HG02884 (cell line): ENCODE measurements at regions not wholly inside any gene's neighbourhood (a gene's known extent, or its start where the extent isn't known, plus 50 kb on each side); places are given as distances from the start of the nearest gene placed in this dataset.
"Not testable (repeated sequence)": the region's sequence is repeated elsewhere in the genome, so short reads cannot be mapped to it uniquely, and the experiment has no call there.

Experiments
- ATAC-seq: cut with Tn5 transposase; IDR thresholded peaks from one replicate; pipeline ENCODE4 v1.9.1; 2021; ENCODE audit warnings: mild to moderate bottlenecking, moderate library complexity; ENCODE audit not compliant: unreplicated experiment

DNA sequence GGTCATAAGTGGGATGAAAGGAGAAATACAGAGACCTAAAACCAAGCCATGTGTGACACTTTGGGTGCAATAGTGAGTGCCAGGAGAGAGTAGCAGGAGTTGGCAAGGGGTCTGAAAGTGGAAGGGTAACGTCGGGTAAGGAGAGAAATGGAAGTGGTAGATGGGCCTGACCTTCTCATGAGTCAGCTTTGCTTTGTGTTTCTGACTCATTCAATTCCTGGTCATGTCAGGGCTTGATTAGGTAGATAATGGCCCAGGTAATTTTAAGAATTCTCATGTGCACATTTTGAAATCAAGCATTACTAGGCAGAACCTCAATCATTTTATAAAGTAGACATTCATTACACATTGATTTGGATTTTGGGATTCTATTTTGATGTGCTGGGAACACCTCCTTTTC is 262.5 kb downstream of the SOX2 start:
- no peak for ATAC-seq

DNA sequence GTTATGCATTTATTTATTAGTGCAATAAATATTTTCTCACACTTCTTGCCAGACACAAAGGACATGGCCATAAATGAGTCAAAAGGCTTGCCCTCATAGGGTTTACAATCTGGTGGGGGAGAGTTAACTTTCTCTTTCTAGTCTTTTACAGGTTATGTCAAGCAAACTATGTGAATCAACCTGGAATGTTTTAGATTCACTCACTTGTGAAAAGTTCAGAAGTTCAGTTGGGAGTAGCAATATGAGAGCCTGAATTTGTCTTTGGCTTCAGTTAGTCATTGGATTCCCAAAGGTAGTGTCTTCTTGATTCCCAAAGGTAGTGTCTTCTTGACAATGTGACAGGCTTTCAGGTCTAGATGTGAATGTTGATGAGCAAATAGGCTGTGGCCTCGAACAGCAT is 264.8 kb downstream of the SOX2 start:
- no peak for ATAC-seq

DNA sequence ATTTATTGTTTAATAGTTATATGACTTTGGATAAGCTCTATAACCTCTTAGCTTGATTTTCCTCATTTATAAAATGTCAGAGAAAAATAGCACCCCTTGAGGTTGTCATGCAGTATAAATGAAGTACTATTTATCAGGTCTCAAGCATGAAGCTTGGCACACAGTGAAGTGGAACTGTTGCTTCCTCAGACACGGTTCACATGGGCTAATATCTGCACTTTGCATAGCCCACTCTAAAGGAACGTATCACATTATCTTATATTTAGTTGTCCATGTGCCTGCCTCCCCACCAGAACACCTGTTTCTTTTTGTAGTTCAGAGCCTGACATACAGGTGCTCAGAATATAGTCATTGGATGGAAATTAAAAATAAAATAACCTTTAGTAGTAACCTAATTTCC is 273.7 kb downstream of the SOX2 start:
- no peak for ATAC-seq

DNA sequence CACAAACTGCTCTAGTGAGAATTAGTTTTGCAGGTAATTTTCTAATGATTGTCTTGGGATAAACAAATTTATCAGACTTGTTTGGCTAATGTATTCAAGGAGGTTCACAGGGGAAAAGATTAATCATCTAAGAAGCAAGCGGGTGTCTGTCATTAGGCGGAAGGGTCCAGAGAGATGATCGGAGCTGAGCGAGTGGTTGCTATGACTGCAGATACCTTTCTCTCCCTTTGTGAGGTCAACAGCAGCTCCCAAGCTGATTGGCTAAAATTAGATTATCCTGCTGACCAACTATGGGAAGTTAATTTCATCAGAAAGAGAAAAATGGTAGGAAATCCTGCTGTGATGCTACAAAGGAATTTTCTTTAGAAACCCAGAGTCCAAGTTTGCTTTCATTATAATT is 276.0 kb downstream of the SOX2 start:
- ATAC-seq: no peak

DNA sequence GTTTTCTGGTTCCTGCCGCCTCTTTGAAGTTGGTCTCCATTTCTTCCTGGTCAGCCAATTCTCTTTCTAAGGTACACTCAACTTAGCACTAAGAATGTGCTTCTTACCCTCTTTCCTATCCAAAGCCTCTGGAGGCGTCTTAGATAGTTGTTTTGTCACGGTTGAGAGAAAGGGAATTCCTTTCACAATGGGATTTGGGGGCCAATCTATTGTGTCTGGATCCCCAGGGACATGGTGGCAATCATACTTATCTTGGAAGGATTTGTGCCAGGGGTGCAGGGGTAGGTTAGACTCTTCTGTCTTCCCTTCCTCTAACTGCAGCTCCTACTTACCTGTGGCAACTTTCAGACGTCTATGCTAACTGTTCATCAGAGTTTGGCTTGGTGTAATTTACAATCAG is 287.1 kb downstream of the SOX2 start:
- ATAC-seq: no peak

DNA sequence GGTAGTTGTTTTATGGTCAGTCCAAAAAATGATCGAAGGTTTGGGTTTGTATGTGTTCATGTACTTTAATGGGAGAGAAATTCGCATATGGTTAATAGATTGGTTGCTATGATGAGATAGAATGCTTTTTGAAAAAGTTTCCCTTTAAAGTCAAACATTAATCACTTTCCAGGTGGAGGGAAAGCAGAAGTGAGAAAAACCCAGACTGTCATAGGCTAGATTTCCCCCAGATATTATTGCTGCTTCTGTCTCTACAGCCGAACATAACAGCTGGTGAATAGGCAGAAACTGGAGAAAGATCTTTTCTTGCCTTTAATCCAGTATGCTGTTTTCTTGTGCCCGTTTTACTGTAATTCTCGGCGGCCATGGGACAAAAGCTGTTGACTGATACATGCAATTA is 287.6 kb downstream of the SOX2 start:
- peak; percentile 85 for ATAC-seq

DNA sequence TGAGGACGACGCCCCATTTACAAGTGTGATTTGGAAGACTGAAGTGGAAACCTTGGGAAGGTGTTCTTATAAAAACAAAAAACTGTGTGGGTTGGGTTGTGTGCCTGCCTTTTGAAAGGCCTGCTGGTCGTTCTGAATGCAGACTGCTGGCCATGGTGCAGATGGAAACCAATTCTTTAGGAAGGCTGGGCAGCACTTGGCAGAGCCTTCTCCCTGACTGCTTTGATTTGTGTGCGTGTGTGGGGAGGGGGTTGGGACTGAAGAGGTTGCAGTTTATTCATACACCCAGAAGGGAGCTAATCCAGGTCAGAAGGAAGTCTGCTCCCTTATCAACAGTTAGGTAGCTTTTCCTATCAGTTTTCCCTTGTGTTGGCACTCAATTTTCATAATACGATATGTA is 288.7 kb downstream of the SOX2 start:
- ATAC-seq: no peak

DNA sequence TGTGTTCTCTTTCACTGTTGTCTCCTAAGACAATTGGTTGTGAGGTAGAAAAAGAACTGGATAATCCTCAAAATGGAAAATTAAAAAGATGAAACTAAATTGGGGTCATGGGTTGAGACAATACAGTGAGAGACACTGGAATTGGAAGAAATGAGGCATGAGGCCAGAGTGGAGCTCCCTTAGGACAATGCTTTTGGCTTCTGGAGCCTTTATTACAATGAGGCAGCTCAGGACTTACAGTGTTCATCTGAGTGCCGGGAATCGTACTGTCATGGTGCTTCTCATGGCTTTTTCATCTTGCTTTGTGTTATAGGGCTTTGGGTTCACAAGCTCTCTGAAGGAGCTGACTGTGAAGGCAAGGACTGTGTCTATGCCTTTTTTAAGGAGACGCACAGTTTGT is 293.5 kb downstream of the SOX2 start:
- ATAC-seq: no peak

DNA sequence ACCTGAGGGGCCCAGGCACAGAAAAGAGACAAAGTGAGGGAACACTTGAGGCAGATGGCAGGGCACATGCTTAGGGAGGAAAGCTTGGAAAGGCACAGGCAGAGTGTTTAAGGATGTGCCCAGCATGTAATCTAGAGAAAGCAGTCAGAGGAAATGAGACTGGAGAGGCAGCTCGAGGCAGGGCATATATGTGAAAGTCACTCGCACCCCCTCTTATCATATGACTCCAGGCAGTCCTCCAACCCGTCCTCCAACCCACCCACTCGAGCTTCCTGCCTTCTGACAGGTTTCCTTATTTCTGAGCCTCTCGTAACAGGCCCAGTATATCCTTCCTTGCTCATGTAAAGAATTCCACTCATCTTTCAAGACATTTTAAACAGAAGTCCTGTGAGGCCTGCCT is 294.0 kb downstream of the SOX2 start:
- no peak for ATAC-seq

DNA sequence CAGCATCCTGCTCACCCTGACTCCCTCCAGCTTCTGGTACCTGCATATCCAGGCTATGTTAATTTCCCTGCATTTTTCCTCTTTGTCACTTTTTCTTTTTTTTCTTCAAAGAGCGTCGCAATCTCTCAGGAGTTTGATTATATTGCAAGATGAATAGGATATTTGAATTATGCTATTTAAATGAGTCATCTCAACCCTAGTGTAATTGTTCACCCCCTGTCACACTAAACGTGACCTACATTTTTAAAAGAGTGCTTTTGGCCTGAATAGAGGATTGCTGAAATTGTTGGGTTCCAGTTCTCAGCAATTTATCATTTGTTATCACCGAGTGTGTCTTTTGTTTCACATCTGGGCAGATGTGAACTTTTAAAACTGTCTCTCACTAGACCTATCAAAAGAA is 294.7 kb downstream of the SOX2 start:
- ATAC-seq: no peak

DNA sequence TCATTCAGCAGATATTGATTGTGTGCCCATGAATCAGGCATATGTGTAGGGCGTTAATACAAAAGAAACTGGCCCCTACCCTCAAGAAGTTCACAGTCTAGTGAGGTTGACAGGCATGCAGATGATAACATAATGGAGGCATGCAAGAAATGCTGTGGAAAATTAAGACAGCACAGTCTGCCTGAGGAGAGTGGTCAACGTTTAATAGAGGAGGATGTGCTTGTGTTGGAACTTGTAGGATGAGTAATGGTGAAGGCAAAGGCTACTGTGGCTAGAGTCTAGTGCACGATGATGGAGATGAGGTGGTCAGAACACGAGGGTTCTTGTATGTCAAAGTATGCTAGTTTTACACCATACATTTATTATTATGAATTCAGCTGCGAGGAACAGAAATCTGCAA is 295.7 kb downstream of the SOX2 start:
- ATAC-seq: no peak

DNA sequence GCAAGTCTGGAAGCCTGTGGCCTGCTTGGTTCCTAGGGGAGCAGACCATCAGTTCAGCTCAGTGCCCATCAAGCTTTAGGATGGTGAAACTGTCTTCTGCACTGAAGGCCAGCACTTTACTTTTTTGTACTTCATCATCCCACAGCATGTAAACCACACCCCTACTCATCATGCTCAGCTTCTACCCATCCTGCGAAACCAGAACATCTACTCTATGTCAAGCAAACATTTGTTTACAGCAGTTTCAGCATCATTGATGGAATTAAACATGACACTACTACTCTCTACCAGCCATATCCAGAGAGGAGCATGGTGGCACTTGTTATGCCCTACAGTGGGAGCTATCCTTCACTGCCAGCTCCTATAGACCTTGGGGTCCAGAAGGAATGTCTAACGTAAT is 306.6 kb downstream of the SOX2 start:
- no peak for ATAC-seq

DNA sequence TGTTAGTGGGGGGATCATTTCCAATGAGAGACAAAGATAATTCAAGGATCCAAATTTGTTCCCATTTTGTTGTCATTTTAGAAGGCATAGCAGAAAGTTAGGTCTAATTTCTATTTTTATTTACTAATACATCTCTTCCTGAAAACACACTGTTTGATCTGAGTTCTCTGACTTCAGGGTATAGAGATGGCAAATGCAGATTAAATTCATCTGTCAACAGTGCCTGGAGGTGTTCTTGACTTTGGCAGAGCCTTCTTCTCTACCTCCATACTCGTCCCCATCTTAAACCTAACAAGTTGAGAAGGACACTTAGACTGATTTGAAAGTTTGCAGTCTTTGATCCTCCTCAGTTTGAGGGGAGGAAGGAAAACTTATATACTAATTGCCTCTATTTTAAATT is 308.2 kb downstream of the SOX2 start:
- no peak for ATAC-seq

DNA sequence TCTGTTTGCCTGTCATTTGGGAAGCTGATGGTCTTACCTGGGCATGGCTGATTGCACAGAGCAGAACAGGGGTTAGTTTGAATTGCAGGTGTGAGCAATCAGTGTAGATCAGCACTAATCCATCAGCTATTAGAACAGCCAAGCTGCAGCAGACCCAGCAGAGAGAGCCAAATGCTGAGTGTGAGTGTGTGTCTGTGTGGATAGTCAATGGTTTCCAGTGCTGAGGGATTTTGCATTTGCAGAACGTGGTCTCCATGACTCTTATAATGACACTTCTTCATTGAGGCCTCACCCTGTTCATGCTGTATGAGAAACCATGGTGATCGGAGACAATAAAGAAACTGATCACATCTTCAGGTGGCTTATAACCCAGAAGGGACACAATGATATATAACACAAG is 312.1 kb downstream of the SOX2 start:
- no peak for ATAC-seq

DNA sequence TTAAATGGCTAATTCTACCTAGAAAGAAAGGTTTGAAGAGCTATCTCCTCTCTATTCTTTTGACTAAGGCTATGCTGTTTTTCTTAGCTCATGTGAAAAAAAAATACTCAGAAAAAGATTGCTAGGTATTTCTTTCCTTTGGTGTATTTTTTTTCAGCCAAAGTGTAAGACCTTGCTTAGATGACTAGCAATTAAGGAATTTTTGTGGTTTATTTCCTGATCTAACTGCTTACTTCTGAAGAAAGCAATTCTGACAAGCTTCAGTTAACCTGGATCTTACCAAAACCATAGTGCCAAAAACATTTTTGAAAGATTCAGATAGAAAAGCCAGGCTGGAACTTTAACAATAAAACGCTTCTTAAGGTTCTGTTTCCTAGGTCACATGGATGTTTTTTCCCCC is 315.6 kb downstream of the SOX2 start:
- no peak for ATAC-seq

DNA sequence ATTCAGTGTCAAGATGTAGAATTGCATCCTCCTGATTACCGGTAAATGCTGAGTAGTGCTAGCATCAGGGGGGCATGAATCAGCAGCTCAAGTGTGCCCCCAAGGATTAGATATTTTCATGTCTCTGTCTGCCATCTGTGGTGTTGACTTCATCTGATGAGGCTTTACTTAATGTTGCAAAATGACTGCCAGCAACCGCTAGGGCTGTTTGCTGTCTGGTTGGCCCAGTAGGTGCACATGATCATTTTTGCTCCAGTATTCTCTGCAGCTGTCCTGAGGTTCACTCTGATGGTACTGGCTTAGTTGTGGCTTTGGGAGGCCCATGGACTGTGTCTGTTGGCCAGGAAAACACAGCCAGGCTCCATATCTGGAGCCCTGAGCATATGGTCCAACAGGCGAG is 316.4 kb downstream of the SOX2 start:
- no peak for ATAC-seq

DNA sequence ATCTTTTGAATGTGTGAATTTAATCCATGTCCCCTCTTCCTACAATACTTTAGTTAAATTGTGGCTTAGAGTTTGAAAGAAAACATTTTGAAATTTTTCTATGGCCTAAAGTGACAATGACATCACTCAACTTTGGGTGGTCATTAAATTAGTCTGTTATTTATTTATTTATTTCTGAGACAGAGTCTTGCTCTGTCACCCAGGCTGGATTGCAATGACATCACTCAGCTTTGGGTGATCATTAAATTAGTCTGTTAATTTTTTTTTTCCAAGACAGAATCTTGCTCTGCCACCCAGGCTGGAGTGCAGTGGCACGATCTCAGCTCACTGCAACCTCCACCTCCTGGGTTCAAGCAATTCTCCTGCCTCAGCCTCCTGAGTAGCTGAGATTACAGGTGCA is 322.5 kb downstream of the SOX2 start:
- ATAC-seq: not testable (repeated sequence)

DNA sequence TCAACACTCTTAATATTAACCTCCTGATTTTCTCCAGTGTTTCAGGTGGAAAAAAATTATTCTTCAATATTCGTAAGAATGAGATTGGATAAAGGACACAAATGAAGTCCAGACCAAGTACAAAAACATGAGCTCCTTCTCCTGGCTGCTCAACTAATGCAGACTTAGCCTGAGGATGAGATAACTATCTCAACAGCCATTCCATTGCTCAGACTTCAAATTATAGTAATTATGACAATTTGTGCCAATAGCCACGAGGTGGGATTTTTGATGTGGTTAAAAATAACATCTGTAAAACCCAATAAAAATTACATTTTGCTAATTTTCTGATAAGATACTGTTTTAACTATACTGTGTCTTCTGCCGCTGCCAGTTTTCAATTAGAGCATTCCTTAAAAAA is 323.6 kb downstream of the SOX2 start:
- no peak for ATAC-seq

DNA sequence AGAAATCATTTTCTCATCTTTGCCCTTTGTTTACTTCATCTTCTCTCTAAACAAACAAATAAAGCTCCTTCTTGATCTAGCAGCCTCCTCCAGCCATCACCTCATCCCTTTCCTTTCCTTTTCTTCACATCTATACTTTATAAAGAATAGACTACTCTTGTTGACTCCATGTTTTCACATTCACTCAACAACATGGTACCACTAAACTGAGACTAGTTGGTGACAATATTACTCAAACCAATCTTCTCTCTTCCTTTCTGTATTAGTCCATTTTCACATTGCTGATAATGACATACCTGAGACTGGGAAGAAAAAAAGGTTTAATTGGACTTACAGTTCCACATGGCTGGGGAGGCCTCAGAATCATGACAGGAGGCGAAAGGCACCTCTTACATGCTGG is 324.7 kb downstream of the SOX2 start:
- ATAC-seq: no peak

DNA sequence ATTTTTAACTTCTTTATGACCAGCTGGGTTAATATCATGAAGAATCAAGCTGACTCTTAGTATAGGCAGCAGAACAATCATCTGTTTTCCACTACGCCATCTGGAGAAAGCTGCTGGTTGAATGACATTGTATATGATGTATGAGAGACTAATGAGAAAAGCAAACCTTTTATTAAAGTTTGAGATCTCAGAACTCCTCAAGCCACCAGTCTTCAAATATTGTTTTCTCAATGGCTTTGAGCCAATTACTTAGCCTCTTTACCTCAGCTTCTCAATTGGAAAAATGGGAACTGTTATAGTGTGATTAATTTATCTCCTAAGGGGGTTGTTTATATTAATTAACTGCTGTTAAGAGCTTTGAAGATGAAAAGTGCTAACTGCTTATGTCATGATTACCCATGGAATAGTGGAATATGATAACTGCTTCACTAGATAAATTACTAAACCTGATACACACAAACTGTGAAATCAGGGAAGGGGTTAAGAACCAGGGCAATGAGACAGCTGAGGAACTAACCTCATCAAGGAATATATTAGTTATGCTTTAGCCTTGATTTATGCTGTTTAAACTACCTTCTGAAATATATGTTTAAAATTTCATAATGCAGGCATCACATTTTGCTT is 330.1 kb downstream of the SOX2 start:
- no peak for ATAC-seq

DNA sequence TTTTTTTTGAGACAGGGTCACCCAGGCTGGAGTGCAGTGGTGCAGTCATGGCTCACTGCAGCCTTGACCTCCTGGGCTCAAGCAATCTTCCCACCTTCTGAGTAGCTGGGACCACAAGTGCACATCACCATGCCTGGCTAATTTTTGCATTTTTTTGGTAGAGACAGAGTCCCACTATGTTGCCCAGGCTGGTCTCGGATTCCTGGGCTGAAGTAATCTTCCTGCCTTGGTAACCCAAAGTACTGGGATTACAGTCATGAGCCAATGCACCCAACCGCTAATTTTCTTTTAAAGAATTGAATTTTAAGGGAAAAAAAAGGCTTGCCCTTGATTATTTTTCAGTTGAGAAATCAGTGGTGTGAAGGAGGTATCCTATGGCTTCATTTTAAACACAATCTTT is 334.0 kb downstream of the SOX2 start:
- ATAC-seq: no peak

DNA sequence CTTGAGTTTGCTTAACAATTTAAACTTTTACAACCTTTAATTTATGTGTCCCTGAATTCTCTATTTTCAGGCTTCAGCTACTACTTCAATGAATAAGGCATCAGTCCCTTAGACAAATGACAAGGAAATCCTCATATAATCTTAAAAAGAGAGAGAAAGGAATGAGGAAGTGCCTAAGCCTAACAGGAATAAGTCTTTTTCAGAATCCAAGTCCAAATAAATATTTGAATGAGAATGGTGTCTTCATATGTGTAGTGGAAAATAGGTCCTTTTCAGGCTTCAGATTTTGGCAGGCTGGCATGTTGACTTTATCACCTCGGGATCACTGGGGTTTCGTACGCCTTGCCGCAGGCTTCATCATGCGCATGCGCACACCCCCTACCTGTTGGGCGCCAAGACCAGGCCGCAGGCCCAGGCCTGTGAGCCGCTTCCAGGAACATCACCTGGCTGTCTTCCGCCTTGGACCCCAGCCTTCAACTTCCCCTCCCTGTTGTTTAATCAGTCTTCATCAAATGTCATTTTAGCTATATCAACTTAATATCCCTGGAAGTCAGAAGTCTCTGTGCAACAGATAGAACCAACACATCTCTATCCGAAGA is 334.5 kb downstream of the SOX2 start:
- ATAC-seq: no peak

DNA sequence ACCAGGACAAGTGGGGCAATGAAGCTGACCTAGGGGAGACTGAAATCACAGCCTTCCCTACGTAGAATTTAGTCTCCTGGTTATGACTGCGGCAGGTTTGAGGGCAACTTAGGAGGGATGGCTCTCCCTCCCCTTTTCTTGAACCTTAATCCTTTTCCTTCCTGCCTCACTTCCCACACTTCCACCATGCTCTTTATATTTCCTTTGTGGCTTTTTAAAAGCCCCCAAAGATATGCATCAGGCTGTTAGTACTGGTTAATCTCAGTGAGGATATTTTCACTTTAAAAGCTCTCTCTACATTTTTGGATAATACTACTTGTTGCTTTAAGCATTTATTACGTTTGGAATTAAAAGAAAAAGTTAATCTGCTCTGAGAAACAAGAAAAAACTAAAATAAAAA is 339.2 kb downstream of the SOX2 start:
- no peak for ATAC-seq
